T-helper 17 cell (primary cell): ENCODE measurements at regions not wholly inside any gene's neighbourhood (a gene's known extent, or its start where the extent isn't known, plus 50 kb on each side); places are given as distances from the start of the nearest gene placed in this dataset.
A peak's percentile ranks its signal among the peaks of the same experiment; 100 is the strongest.

ENCODE experiments used
- ATAC-seq: fragments of 150-1000 bp; cut with Tn5 transposase; 2 replicates; pipeline ENCODE4 v1.10.0; 2021; ENCODE audit warnings: mild to moderate bottlenecking, moderate library complexity
- DNase-seq, 3 donors: peaks; one replicate each; pipeline versions ENCODE4 v3.0.0 to v3.0.0-alpha.2; 2020 to 2021
- H3K9me3 ChIP-seq: one replicate; pipeline ENCODE4 v1.7.0; 2013; ENCODE audit warnings: low read length, mild to moderate bottlenecking; ENCODE audit not compliant: control insufficient read depth, poor library complexity, severe bottlenecking
- H3K27ac Mint-ChIP-seq: one replicate; pipeline ENCODE4 v1.8.0; 2022; ENCODE audit warnings: mild to moderate bottlenecking, moderate library complexity, mixed read lengths
- H3K27me3 Mint-ChIP-seq: one replicate; pipeline ENCODE4 v1.8.0; 2022; ENCODE audit warnings: mixed read lengths
- H3K36me3 Mint-ChIP-seq: one replicate; pipeline ENCODE4 v1.8.0; 2022; ENCODE audit warnings: low read depth, mixed read lengths
- H3K4me1 Mint-ChIP-seq: one replicate; pipeline ENCODE4 v1.8.0; 2022; ENCODE audit warnings: mild to moderate bottlenecking, mixed read lengths
- H3K4me3 Mint-ChIP-seq: one replicate; pipeline ENCODE4 v1.8.0; 2022; ENCODE audit warnings: mild to moderate bottlenecking, moderate library complexity, mixed read lengths

GRCh38 chr3:72538070-72538745 lies 310.0 kb downstream of the SHQ1 start:
- H3K9me3 ChIP-seq = no peaks in the 10 kb centered on the region
- no peak overlapping the region for H3K4me3 Mint-ChIP-seq
- H3K27ac Mint-ChIP-seq = no peak overlapping the region
- ATAC-seq = no peak
- no peaks in the 10 kb centered on the region for H3K36me3 Mint-ChIP-seq
- DNase-seq = no peak
- no peaks in the 10 kb centered on the region for H3K4me1 Mint-ChIP-seq
- H3K27me3 Mint-ChIP-seq = peaks cover 7% of the 10 kb centered on the region

GRCh38 chr3:72537448-72537847 lies 310.8 kb downstream of the SHQ1 start:
- DNase-seq (no peak), ATAC-seq (no peak)
- no peaks in the 10 kb centered on the region for H3K36me3 Mint-ChIP-seq
- no peaks in the 10 kb centered on the region for H3K4me1 Mint-ChIP-seq
- no peak overlapping the region for H3K4me3 Mint-ChIP-seq
- H3K27ac Mint-ChIP-seq = no peak overlapping the region
- H3K9me3 ChIP-seq = no peaks in the 10 kb centered on the region
- peaks cover 3% of the 10 kb centered on the region for H3K27me3 Mint-ChIP-seq

- DNase-seq (no peak), ATAC-seq (no peak)
- Mint-ChIP-seq H3K4me1 (no peaks in the 10 kb centered on the region), H3K27me3 (peaks cover 9% of the 10 kb centered on the region), H3K27ac (no peak overlapping the region), H3K4me3 (no peak overlapping the region), H3K36me3 (no peaks in the 10 kb centered on the region)
- H3K9me3 ChIP-seq = no peaks in the 10 kb centered on the region
Measured at GRCh38 chr3:72536878-72537267, 311.4 kb downstream of the SHQ1 start.

GRCh38 chr3:72536206-72536877 lies 311.9 kb downstream of the SHQ1 start:
- H3K4me3 Mint-ChIP-seq = no peak overlapping the region
- H3K4me1 Mint-ChIP-seq = no peaks in the 10 kb centered on the region
- no peak for DNase-seq
- H3K27me3 Mint-ChIP-seq = peaks cover 10% of the 10 kb centered on the region
- no peak for ATAC-seq
- no peak overlapping the region for H3K27ac Mint-ChIP-seq
- H3K36me3 Mint-ChIP-seq = no peaks in the 10 kb centered on the region
- no peaks in the 10 kb centered on the region for H3K9me3 ChIP-seq

GRCh38 chr3:72535772-72536171 lies 312.5 kb downstream of the SHQ1 start:
- Mint-ChIP-seq H3K27me3 (peaks cover 10% of the 10 kb centered on the region), H3K36me3 (no peaks in the 10 kb centered on the region), H3K27ac (no peak overlapping the region), H3K4me3 (no peak overlapping the region), H3K4me1 (no peaks in the 10 kb centered on the region)
- DNase-seq (no peak), ATAC-seq (no peak)
- H3K9me3 ChIP-seq = no peaks in the 10 kb centered on the region

GRCh38 chr3:72533591-72534473 lies 314.4 kb downstream of the SHQ1 start:
- Mint-ChIP-seq H3K4me3 (no peak overlapping the region), H3K4me1 (no peaks in the 10 kb centered on the region), H3K36me3 (no peaks in the 10 kb centered on the region), H3K27ac (no peak overlapping the region), H3K27me3 (peaks cover 10% of the 10 kb centered on the region)
- DNase-seq (no peak), ATAC-seq (no peak)
- no peaks in the 10 kb centered on the region for H3K9me3 ChIP-seq

- no peaks in the 10 kb centered on the region for H3K4me1 Mint-ChIP-seq
- no peak overlapping the region for H3K27ac Mint-ChIP-seq
- H3K27me3 Mint-ChIP-seq = peaks cover 16% of the 10 kb centered on the region
- ATAC-seq (no peak), DNase-seq (no peak)
- H3K4me3 Mint-ChIP-seq = no peak overlapping the region
- no peaks in the 10 kb centered on the region for H3K9me3 ChIP-seq
- no peaks in the 10 kb centered on the region for H3K36me3 Mint-ChIP-seq
Measured at GRCh38 chr3:72530426-72530825, 317.8 kb downstream of the SHQ1 start.

- Mint-ChIP-seq H3K36me3 (no peaks in the 10 kb centered on the region), H3K27ac (no peak overlapping the region), H3K4me1 (no peaks in the 10 kb centered on the region), H3K27me3 (peaks cover 16% of the 10 kb centered on the region), H3K4me3 (no peak overlapping the region)
- ATAC-seq (no peak), DNase-seq (no peak)
- H3K9me3 ChIP-seq = no peaks in the 10 kb centered on the region
Measured at GRCh38 chr3:72529081-72529480, 319.2 kb downstream of the SHQ1 start.

- Mint-ChIP-seq H3K36me3 (no peaks in the 10 kb centered on the region), H3K27me3 (peaks cover 10% of the 10 kb centered on the region), H3K4me1 (peaks cover 9% of the 10 kb centered on the region), H3K27ac (no peak overlapping the region), H3K4me3 (peak overlapping the region; percentile 69)
- peak; percentile 62 for ATAC-seq
- no peak for DNase-seq
- no peaks in the 10 kb centered on the region for H3K9me3 ChIP-seq
Measured at GRCh38 chr3:72523429-72524151, 324.7 kb downstream of the SHQ1 start.

GRCh38 chr3:72520690-72521308 lies 327.4 kb downstream of the SHQ1 start:
- no peaks in the 10 kb centered on the region for H3K9me3 ChIP-seq
- peaks cover 9% of the 10 kb centered on the region for H3K4me1 Mint-ChIP-seq
- no peak overlapping the region for H3K4me3 Mint-ChIP-seq
- DNase-seq = no peak
- H3K27me3 Mint-ChIP-seq = peaks cover 4% of the 10 kb centered on the region
- no peaks in the 10 kb centered on the region for H3K36me3 Mint-ChIP-seq
- no peak for ATAC-seq
- no peak overlapping the region for H3K27ac Mint-ChIP-seq

- Mint-ChIP-seq H3K27ac (no peak overlapping the region), H3K36me3 (no peaks in the 10 kb centered on the region), H3K4me1 (peaks cover 9% of the 10 kb centered on the region), H3K27me3 (peaks cover 4% of the 10 kb centered on the region), H3K4me3 (no peak overlapping the region)
- no peaks in the 10 kb centered on the region for H3K9me3 ChIP-seq
- ATAC-seq = no peak
- DNase-seq = no peak
Measured at GRCh38 chr3:72519946-72520604, 328.2 kb downstream of the SHQ1 start.

- no peak for ATAC-seq
- Mint-ChIP-seq H3K27ac (no peak overlapping the region), H3K36me3 (no peaks in the 10 kb centered on the region), H3K4me1 (peaks cover under 1% of the 10 kb centered on the region), H3K27me3 (peaks cover 4% of the 10 kb centered on the region), H3K4me3 (no peak overlapping the region)
- H3K9me3 ChIP-seq = no peaks in the 10 kb centered on the region
- no peak for DNase-seq
Measured at GRCh38 chr3:72517921-72518424, 330.3 kb downstream of the SHQ1 start.
